ENCODE measurements at regions not wholly inside any gene's neighbourhood (a gene's known extent, or its start where the extent isn't known, plus 50 kb on each side); places are given as distances from the start of the nearest gene placed in this dataset.

DNA sequence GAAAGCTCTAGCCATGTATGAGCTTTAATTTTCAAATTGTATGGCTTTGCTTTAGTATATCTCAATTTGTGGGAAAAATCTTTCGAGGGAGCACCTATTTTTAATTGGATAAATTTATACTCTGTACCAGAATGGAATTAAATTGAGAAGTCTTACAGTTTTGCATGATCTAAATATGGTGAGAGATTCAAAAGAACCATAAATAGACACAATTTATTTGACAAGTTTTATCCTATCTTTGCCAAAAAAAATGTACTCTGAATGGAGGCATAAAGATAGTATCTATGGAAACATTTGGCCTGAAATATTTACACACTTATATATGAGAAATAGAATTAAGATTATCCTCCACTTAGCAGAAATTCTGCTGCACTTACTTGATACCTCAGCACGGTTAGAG lies 238.4 kb downstream of the NDUFA10 start:
- Histone ChIP-seq H3K27me3 (ENCODE audit: insufficient read depth) (no peaks in the 10 kb centered on the region), H3K9me2 (ENCODE audit: insufficient read depth) (no peaks in the 10 kb centered on the region), H2AFZ (no peak overlapping the region), H3K4me3 (no peak overlapping the region), H3F3A (replicated peaks; ENCODE audit: low read depth) (no peaks in the 10 kb centered on the region), H3K4me2 (no peak overlapping the region), H3K27ac (ENCODE audit: low read depth) (no peak overlapping the region), H3K36me3 (ENCODE audit: insufficient read depth) (no peaks in the 10 kb centered on the region), H3K79me2 (replicated peaks; ENCODE audit: insufficient read depth) (no peaks in the 10 kb centered on the region), H4K20me1 (replicated peaks; ENCODE audit: insufficient read depth) (no peaks in the 10 kb centered on the region), H3K4me1 (ENCODE audit: insufficient read depth) (no peaks in the 10 kb centered on the region)
- no peaks in the 10 kb centered on the region for H3K36me3 Mint-ChIP-seq (ENCODE audit: low read depth)
- no peak overlapping the region for H3K4me3 Mint-ChIP-seq
- H3K9me3 Mint-ChIP-seq, result peaks cover 6% of the 10 kb centered on the region
- no peak for ATAC-seq
- H3K27me3 Mint-ChIP-seq (ENCODE audit: insufficient read depth, low read depth, poor library complexity), result peaks cover 15% of the 10 kb centered on the region
- H3K27ac Mint-ChIP-seq, result no peak overlapping the region
- H3K4me1 Mint-ChIP-seq, result 0 out of 3 replicates have a peak, but pooled peaks cover 2% of the 10 kb centered on the region
- no peak for DNase-seq (ENCODE audit: low spot score)
- no peak for TF ChIP-seq EZH2phosphoT487 (IDR thresholded peaks at IDR 0.05; ENCODE audit: unreplicated experiment)
- TF ChIP-seq NANOG (IDR thresholded peaks at IDR 0.05; ENCODE audit: borderline replicate concordance), result no peak
- TF ChIP-seq ZNF114 (CRISPR knock-in tag; IDR thresholded peaks at IDR 0.05), result no peak
- no peak for TF ChIP-seq ZNF331 (CRISPR knock-in tag; IDR thresholded peaks at IDR 0.05; ENCODE audit: low read depth)
- TF ChIP-seq, protein P1, sequence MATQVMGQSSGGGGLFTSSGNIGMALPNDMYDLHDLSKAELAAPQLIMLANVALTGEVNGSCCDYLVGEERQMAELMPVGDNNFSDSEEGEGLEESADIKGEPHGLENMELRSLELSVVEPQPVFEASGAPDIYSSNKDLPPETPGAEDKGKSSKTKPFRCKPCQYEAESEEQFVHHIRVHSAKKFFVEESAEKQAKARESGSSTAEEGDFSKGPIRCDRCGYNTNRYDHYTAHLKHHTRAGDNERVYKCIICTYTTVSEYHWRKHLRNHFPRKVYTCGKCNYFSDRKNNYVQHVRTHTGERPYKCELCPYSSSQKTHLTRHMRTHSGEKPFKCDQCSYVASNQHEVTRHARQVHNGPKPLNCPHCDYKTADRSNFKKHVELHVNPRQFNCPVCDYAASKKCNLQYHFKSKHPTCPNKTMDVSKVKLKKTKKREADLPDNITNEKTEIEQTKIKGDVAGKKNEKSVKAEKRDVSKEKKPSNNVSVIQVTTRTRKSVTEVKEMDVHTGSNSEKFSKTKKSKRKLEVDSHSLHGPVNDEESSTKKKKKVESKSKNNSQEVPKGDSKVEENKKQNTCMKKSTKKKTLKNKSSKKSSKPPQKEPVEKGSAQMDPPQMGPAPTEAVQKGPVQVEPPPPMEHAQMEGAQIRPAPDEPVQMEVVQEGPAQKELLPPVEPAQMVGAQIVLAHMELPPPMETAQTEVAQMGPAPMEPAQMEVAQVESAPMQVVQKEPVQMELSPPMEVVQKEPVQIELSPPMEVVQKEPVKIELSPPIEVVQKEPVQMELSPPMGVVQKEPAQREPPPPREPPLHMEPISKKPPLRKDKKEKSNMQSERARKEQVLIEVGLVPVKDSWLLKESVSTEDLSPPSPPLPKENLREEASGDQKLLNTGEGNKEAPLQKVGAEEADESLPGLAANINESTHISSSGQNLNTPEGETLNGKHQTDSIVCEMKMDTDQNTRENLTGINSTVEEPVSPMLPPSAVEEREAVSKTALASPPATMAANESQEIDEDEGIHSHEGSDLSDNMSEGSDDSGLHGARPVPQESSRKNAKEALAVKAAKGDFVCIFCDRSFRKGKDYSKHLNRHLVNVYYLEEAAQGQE (IDR thresholded peaks at IDR 0.05; ENCODE audit: unreplicated experiment), result no peak

DNA sequence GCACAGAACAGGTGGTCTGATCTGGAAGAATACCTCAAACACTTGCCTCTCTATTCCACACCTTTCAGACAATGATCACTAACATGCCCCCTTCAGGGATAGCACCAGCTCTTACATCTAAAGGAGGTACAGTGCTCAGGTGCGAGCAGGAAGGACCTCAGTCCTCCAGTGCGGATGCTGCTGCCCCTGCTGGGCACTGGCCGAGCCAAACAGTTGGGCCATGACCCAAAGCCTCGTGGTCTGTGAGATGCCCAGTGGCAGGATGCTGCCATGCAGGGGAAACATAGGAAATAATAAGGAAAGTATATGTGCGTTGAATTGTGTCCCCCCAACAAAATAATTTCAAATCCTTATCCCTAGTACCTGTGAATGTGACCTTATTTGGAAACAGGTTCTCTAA lies 243.7 kb downstream of the NDUFA10 start:
- no peak overlapping the region for H2AFZ ChIP-seq
- no peak overlapping the region for H3K27ac Mint-ChIP-seq
- DNase-seq (ENCODE audit: low spot score) (no peak), ATAC-seq (no peak)
- H3K4me1 ChIP-seq (ENCODE audit: insufficient read depth), result no peaks in the 10 kb centered on the region
- peaks cover 11% of the 10 kb centered on the region for H3K27me3 Mint-ChIP-seq (ENCODE audit: insufficient read depth, low read depth, poor library complexity)
- H3K4me3 ChIP-seq, result no peak overlapping the region
- no peak overlapping the region for H3K4me3 Mint-ChIP-seq
- no peaks in the 10 kb centered on the region for H4K20me1 ChIP-seq (replicated peaks; ENCODE audit: insufficient read depth)
- no peaks in the 10 kb centered on the region for H3K4me1 Mint-ChIP-seq
- H3K9me2 ChIP-seq (ENCODE audit: insufficient read depth), result no peaks in the 10 kb centered on the region
- no peaks in the 10 kb centered on the region for H3K79me2 ChIP-seq (replicated peaks; ENCODE audit: insufficient read depth)
- peaks cover 6% of the 10 kb centered on the region for H3K9me3 Mint-ChIP-seq
- no peaks in the 10 kb centered on the region for H3K36me3 Mint-ChIP-seq (ENCODE audit: low read depth)
- H3K36me3 ChIP-seq (ENCODE audit: insufficient read depth), result no peaks in the 10 kb centered on the region
- H3K27me3 ChIP-seq (ENCODE audit: insufficient read depth), result no peaks in the 10 kb centered on the region
- H3F3A ChIP-seq (replicated peaks; ENCODE audit: low read depth), result no peaks in the 10 kb centered on the region
- H3K27ac ChIP-seq (ENCODE audit: low read depth), result no peak overlapping the region
- H3K4me2 ChIP-seq, result no peak overlapping the region
- TF ChIP-seq EZH2 (IDR thresholded peaks at IDR 0.05; ENCODE audit: low read depth, unreplicated experiment), result no peak
- TF ChIP-seq, protein P1 (IDR thresholded peaks at IDR 0.05; ENCODE audit: unreplicated experiment), result no peak
- TF ChIP-seq CREB1 (CRISPR knock-in tag; IDR thresholded peaks at IDR 0.05; ENCODE audit: low read depth), result no peak
- TF ChIP-seq, protein P2, sequence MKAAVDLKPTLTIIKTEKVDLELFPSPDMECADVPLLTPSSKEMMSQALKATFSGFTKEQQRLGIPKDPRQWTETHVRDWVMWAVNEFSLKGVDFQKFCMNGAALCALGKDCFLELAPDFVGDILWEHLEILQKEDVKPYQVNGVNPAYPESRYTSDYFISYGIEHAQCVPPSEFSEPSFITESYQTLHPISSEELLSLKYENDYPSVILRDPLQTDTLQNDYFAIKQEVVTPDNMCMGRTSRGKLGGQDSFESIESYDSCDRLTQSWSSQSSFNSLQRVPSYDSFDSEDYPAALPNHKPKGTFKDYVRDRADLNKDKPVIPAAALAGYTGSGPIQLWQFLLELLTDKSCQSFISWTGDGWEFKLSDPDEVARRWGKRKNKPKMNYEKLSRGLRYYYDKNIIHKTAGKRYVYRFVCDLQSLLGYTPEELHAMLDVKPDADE (IDR thresholded peaks at IDR 0.05), result no peak
